ENCODE measurements at regions not wholly inside any gene's neighbourhood (a gene's known extent, or its start where the extent isn't known, plus 50 kb on each side); places are given as distances from the start of the nearest gene placed in this dataset.

DNA sequence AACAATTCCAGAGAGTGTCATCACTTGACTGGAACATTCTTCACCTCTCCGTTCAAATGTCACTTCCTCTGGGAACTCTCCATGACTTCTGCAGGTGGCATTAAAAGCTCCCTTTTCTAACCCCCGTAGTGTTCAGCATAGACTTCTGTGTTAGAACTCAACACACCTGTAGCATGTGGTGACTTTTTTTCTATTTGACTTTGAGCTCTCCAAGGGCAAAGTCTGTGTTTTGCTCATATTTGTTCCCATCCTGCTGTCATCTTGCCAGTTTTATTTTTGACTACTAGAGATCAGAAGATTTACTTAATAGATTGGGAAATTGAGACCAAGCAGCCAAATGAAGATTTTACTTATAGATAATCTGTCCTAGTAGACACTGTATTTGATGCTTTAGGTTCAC lies 367.1 kb downstream of the INSC start:
- DNase-seq (ENCODE audit: extremely low read depth, low read depth) = no peak

DNA sequence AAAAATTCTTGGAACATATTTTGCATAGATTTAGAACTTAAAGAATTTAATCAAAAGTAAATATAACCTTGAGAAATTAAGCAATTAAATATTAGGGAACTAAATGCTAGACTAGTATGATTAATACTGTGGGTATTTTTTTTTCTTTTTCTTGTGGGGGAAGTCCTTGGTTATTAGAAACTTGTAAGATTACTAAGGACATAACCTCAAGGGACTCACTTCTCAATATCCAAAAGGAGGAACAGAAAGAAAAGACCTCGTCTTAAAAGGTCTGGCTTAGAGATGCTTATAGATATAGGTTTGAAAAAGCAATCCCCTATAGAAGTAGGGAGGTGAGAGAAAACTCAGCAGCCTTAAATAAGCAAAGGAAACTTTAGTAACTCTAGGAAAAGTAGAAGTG lies 368.5 kb downstream of the INSC start:
- no peak for DNase-seq (ENCODE audit: extremely low read depth, low read depth)

DNA sequence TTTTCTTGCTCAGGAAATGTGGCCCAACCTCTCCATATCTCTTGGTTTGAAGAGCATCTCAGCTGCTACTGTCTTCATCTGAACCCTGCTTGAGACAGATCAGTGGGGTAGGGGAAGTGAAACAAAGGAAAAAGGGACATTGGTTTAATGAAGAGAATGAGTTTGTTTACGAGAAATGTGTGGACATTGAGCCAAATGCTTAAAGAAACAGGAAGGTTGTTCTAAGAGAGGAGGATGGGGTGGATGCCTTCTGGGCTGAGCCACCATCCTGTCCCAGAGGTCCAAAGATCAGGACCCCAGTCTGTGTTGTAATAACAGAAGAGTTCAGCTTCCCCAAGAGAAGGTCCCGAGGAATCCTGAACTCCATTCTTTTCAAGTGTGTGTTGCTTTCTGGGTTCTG lies 369.7 kb downstream of the INSC start:
- no peak for DNase-seq (ENCODE audit: extremely low read depth, low read depth)

DNA sequence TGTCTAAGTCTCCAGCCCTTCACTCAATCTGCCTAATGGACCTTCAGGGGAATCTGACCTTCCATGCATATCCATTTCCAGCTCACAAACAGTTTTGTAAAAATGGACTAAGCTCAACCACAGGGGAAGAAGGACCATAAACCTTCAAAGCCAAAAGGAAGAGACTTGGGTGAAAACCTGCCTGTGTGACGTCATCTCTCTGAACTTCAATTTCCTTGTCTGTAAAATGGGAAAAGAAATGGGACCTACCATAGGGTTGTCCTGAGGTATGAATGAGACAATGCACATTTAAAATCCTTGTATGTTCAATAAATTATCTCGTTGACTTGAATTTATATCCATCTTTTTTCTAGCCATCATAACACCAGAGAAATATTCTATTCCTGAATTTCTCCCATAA lies 370.7 kb downstream of the INSC start:
- DNase-seq (ENCODE audit: extremely low read depth, low read depth) = no peak

DNA sequence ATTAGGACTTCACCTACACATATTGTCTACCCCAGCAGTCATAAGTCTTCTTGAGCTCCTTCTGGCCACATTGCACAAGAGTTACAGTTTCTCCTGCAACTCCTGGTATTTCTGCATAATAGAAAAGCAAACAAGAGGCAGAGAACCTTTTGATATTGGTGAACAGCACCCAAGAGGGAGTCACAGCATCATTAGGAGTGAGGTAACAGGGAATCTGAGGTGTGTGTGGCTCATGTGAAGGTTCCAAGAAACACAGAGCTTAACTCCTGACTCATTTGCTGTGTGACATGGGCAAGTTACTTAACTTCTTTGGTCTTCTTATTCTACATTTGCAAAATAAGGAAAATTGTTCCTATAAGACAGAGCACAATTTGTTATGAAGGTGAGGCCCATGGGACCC lies 374.6 kb downstream of the INSC start:
- no peak for DNase-seq (ENCODE audit: extremely low read depth, low read depth)

DNA sequence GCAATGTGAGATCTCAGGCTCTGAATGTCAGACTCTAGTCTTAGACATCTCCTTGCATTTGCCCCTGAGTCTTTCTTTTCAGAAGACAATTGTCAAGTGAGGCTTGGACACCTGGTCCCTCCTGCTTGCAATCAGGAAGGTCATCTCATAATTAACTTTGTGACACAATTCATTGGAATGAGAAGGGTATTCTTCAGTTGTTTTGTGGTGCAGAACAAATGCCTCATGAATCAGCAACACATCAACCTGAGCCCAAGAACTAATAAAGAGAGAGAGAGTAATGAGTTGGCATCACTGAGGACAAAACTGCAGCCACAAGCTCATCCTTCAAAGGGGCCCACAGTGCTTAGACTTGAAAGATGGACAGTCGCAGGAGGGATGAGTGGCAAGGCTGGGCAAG lies 375.8 kb downstream of the INSC start:
- no peak for DNase-seq (ENCODE audit: extremely low read depth, low read depth)

DNA sequence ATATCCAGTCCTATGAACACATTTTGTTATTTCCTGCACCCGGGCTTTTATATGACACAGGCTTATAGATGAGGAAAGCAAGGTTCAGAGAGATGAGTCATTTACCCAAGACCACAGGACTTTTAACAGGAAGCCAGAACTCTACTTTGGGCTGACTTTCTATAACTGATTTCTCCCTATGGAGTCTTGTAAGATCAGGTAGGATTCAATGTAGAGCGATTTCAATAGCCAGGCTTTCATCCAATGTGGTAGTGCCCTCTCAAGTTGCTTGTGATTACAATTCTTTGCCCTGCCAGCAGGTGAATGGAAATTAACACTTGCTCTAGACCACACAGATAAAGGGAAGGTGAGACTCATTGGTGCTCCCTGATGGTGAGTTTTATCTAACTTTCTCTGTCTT lies 378.3 kb downstream of the INSC start:
- no peak for DNase-seq (ENCODE audit: extremely low read depth, low read depth)

DNA sequence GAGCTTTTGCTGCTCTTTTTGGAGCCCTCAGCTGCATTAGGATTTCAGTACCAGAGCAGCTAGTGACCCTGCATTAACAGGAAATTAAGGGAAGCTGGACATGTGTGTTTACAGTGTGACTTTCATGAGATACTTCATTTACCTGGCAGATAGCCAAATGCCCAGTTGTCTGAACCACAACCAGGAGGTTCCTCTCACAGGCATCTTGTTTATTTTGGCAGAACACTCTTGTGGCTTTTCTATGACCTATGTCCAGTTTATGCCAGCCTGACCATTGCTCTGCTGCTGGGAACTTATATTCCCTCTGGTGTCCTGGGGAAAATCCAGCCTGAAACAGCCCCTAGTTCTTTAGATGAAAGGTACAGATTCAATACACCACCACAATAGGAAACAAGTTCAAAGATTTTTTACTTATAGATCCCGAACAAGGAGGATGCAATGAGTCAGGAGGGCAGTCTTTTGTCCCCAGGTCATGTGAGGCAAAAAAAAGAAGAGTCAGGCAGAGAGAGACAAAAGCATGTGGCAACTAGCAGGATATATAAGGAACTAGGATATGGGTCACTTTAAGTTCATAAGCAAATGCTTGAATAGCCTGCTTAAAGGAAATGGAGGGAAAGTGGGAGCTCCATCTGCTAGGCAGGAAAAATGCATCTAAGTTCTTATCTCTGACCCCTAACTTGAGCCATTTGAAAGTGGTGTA lies 379.3 kb downstream of the INSC start:
- DNase-seq (ENCODE audit: extremely low read depth, low read depth) = no peak

DNA sequence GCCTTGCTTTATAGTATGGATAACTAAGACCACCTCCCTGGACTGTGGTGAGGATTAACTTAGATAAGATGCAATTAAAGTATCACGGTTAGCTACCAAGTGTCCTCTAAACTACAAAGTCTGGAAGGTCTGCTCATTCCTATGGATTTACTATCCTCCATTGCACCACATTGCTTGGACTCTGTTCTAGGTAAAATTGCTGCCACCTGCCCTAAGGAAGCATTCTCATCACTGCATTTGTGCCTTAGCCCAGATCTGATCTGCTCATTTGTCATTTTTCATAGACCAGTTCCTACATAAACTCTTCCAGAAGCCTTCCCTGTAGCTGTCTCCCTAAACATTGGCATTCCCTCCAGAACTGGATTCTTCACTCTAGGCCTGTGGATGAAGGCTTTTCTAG lies 380.0 kb downstream of the INSC start:
- no peak for DNase-seq (ENCODE audit: extremely low read depth, low read depth)

DNA sequence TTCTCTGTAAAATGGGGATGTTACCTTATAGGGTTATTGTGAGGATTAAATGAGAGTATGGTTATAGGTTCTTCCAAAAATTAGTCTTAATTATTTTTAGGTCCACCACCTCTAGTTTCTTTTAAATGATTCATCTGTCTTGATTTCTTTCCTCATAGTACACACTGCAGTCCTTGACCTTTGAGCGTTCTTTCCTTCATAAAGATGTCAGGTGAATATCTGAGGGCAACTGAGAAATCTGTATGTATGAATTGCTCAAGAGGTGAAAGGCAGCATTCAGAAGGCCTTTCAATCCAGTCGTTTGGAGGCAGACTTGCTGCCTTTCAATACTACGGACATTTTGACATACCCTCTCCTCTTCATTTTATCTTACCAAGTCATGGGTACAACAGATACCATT lies 380.7 kb downstream of the INSC start:
- no peak for DNase-seq (ENCODE audit: extremely low read depth, low read depth)

DNA sequence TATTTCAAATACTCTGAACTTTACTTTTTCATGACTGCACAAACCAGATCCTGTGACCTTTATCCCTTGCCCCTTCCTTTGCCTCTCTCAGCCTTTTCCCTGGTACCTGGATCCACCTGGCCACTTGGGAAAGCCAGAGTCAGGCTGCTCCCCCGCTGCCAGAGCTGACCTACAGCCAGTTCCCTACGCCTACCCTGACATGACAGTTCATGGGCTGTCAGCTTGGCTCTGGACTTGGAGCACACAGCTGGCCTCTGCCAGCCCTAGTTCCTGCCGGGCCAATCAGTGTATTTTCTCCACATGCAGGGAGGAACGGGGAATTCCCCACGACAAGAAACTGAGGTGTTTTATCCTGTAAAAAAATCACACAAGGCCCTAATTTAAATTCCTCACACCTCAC lies 382.6 kb downstream of the INSC start:
- no peak for DNase-seq (ENCODE audit: extremely low read depth, low read depth)

DNA sequence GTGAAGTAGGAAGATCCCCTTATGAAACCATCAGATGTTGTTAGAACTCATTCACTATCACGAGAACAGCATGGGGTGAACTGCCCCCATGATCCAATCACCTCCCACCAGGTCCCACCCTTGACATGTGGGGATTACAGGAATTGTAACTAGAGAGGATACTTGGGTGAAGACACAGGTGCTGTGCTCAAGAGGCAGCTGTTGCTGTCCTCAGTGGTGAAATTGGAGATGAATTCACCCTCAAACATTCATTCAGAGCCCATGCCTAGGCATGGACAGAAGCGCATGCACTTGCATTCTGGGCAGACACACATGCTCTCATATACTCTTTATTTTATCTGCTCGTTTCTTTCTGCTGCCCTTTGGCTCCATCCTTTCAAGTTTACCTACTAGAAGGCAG lies 385.0 kb downstream of the INSC start:
- no peak for DNase-seq (ENCODE audit: extremely low read depth, low read depth)

DNA sequence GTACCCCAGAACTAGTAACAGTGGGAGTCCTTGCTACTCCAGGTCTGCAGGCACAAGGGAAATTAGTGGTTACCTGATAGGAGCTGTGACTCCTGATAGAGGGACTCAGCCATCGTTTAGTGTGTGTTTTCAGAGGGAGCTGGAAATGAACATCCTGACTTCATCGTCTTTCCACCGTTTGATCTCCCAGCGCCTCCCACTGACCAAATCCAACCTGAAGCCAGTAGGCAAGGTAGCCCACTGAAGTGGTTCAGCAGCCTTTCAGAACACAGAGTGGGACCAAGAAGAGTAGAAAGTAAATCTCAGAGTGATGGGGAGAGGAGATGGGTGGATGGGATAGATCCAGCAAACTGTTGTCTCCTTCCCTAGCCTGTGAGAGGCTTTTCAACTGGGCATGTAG lies 385.9 kb downstream of the INSC start:
- no peak for DNase-seq (ENCODE audit: extremely low read depth, low read depth)

DNA sequence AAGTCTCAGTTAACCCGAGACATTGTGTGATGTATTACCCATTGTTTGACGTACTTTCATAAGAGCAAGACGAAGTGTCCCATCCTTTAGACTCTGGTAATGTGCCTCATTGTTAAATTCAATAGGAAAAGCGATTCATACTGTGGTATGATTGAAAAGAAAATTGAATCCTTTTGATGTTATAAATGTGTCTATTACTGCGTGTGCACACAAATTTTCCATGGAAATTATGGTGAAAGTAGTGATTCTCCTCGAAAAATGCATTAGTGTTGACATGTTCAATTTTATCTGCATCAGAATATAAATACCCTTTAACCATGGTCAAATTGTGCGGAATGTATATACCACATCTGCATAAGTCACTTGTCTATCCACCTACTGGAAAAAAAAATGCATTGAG lies 386.8 kb downstream of the INSC start:
- DNase-seq (ENCODE audit: extremely low read depth, low read depth) = no peak

DNA sequence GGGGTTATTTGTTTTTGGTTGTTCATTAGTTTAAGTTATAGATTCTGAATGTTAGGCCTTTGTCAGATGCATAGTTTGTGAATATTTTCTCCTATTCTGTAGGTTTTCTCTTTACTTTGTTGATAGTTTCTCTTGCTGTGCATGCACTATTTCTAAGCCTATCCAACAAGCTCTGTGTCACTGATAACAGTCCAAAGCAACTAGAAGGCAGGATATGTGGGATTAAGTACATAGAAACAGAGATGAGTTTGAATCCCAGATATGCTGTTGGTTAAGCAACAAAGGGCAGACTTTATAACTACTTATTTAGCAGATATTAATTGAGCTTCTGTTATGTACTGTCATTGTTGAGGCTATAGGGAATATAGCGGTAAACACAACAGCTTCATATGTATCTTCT lies 390.4 kb downstream of the INSC start:
- DNase-seq (ENCODE audit: extremely low read depth, low read depth) = no peak

DNA sequence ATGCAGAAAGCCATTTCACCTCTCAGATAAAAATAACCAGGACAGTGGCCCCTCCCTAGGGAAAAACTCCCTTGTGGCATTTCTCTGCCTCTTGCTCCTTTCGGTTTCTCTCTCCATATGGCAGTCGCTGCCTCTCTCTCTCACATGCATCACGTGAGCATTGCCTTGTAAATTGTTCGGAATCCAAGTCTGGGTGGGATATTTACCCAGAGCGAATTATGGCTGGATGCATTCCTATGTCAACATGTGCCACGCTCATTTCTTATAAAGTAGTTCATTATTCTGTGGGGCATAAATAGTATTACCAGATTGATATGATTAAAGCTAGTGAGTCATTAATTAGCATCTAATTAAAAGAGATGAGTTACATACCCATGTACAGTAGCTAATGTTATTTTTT lies 392.9 kb downstream of the INSC start:
- DNase-seq (ENCODE audit: extremely low read depth, low read depth) = no peak

DNA sequence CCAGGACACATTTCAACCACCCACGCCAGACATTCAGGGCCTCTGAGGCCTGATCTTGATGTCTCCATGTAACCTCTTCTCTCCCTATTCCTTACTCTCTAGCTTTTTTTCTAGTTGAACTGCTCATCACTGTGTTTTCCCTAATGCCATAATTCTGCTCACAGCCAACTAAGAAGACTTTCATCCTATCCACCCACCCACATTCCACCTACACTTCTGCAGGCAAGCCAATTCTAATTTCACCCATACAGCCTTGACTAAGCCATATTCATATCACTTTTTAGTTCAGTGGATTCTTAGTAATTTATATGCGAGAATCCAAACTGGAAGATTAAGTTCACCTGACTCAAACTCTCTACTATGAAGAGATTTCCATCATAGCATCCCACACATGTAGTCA lies 394.4 kb downstream of the INSC start:
- no peak for DNase-seq (ENCODE audit: extremely low read depth, low read depth)

DNA sequence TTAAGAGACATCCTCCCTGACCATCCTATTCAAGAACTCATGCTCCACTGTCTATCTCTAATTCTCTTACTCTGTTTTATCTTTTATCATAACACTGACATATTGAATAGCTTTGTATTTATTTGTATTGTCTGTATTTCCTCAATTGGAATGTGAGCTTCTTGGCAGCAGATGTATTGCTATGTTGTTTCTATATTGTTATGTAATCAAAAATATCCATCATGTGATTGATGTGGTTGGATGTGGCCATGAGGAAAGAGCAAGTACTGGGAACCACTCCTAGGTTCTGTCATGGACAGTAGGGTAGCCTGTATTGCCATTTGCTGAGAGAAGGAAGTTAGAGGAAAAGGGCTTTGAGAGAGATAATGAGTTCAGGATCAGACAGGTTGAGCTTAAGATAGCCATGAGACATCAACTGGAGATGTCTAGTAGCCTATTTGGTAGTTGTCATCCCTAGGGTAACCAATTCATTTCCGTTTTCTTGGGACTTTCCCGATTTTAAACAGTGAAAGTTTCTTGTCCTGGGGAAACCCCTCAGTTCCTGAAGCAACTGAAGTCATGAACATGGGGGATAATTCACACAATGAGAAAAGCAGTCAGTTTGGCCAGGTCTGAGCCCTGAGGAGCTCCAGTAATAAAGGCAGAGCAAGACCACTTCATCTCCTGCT lies 404.5 kb downstream of the INSC start:
- DNase-seq (ENCODE audit: extremely low read depth, low read depth) = no peak

DNA sequence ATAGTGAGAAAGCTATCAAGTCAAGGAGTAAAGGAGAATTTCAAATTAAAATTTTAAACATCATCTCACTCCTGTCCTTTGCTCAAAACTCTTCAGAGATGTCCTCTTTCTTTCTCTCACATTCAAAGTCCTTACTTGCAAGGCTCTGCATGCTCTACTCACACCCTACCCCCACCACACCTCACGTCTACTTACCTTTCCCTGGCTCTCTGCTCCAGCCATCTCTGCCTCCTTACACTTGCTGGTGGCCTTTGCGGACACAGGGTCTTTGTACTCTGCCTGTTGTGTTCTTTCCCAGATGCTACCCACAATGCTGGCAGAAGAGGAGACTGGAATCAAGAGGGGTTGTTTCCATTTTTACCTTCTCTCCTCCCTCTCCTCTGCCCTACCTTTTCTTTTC lies 405.2 kb downstream of the INSC start:
- no peak for DNase-seq (ENCODE audit: extremely low read depth, low read depth)

DNA sequence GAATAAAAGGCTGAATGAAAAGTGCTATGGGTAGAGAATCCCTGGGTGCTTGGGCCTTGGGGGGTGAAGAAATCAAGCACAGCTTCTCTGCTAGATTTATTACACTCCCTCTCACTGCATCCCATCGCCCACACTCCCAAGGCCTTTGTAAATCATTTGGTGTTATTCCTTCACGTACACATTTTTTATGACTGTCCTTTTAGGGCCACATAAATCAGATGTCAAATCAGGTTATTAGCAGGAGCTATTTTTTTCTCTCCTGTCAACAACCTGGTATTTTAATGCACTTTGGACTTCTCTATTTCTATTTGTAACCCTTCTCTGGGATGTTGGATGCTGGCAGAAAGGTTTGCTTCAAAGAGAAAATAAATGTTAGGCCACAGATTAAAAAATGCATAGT lies 408.8 kb downstream of the INSC start:
- no peak for DNase-seq (ENCODE audit: extremely low read depth, low read depth)

DNA sequence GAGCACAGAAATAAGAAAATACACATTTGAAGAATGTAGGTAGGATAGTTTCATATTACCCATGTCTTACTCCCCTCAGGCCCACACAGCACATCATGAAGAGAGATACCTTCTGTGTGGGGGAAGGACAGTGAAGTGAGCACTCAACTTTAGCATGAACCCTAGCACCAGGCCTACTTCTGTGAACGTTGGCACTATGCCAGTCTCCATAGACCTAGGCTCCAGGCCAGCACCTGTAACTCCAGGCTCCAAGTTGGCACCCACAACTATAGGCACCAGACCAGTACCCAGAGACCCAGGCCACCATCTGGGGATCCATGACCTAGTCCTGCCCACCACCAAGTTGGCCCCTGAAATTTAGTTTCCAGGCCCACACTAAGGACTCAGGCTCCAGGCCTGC lies 410.9 kb downstream of the INSC start:
- DNase-seq (ENCODE audit: extremely low read depth, low read depth) = no peak

DNA sequence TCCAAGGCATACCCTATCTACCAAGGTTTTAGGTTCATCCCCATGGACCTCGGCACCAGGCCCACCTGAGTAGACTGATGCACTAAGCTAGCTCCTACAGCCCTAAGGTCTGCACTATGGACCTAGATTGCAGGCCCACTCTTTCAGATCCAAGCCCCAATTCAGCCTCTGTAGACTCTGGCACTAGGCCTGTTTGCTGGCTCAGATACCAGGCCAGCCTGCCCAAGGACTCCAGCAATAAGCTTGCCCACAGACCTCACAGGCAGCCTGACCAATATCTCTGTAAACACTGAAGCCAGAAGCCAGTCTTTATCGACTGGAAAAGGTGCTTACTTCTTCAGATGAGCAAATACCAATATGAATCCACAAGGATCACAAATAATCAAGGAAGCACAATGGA lies 411.3 kb downstream of the INSC start:
- no peak for DNase-seq (ENCODE audit: extremely low read depth, low read depth)

DNA sequence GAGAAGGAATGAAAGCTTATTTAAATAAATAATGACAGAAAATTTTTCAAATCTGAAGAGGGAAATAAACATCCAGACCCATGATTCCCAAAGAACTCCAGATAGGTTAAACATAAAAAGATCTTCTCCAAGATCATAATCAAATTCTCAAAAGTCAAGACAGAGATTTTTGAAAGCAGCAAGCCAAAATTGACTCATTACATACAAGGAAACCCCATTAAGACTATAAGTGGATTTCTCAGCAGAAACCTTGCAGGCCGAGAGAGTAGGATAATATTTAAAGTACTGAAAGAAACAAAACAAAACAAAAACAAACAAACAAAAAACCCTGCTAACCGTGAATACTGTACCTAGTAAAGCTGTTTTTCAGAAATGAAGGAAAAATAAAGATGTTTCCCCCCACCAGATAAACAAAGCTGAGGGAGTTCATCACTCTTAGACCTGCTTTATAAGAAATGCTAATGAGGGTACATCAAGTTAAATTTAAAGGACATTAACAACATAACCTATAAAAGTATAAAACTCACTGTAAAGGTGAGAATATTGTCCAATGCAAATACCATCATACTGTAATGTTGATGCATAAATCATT lies 412.2 kb downstream of the INSC start:
- no peak for DNase-seq (ENCODE audit: extremely low read depth, low read depth)

All from NCI-H460 (cell line).